B cell (primary cell): ENCODE measurements at regions not wholly inside any gene's neighbourhood (a gene's known extent, or its start where the extent isn't known, plus 50 kb on each side); places are given as distances from the start of the nearest gene placed in this dataset.

ENCODE experiments used
- ATAC-seq: fragments of 200-7000 bp; cut with Tn5 transposase; one replicate; pipeline ENCODE4 v1.10.0; 2021; ENCODE audit warnings: low read depth, mild to moderate bottlenecking, moderate number of reproducible peaks, moderate library complexity
- CTCF ChIA-PET: fragments of 350-600 bp; sonication (Branson Sonifier 250); formaldehyde crosslinking; loops from one replicate; lab custom pipeline; 2021; ENCODE audit warnings: antibody characterized with exemption, inconsistent platforms; lab: Charles Lee
- POLR2A ChIA-PET: fragments of 350-600 bp; sonication (Branson Sonifier 250); formaldehyde crosslinking; loops from one replicate; lab custom pipeline; 2021; ENCODE audit warnings: antibody characterized with exemption; lab: Charles Lee
- DNase-seq: peaks from one replicate; pipeline ENCODE4 v3.0.0; 2013
- H2AFZ ChIP-seq: 2 replicates; pipeline ENCODE4 v1.6.1; 2012; ENCODE audit warnings: mild to moderate bottlenecking, low read depth, low read length; ENCODE audit not compliant: insufficient read depth, poor library complexity, severe bottlenecking
- H3K27ac ChIP-seq, 2 donors: 1 replicate in 1 of 2; 2 replicates in 1 of 2; pipeline ENCODE4 v1.5.1; 2012 to 2013; ENCODE audit warnings: low read length in 2 of 2, mild to moderate bottlenecking in 2 of 2, moderate library complexity in 1 of 2
- H3K27me3 ChIP-seq, 4 experiments: fragments of 200-600 bp in 1 of 4; sonication (generic) in 1 of 4; replicated peaks in 1 of 4; 1 replicate in 2 of 4; 2 replicates in 2 of 4; pipeline versions ENCODE4 v1.6.1 to v1.7.0; 2013 to 2016; ENCODE audit warnings: low read length in 3 of 4, mild to moderate bottlenecking in 2 of 4, mixed read lengths in 1 of 4, moderate library complexity in 1 of 4; ENCODE audit not compliant: insufficient read depth in 4 of 4, control insufficient read depth in 3 of 4; ENCODE audit errors: control extremely low read depth in 1 of 4
- H3K36me3 ChIP-seq, 2 experiments: replicated peaks in 1 of 2; 1 replicate in 1 of 2; 2 replicates in 1 of 2; pipeline versions ENCODE4 v1.6.1 to v1.7.1; 2013; ENCODE audit warnings: low read length in 1 of 2; ENCODE audit not compliant: insufficient read depth in 2 of 2, control insufficient read depth in 1 of 2; ENCODE audit errors: control extremely low read depth in 1 of 2, extremely low read depth in 1 of 2
- H3K4me1 ChIP-seq, 2 donors: fragments of 200-600 bp in 1 of 2; sonication (generic) in 1 of 2; 1 replicate in 1 of 2; 2 replicates in 1 of 2; pipeline versions ENCODE4 v1.5.1 to v1.6.1; 2013 to 2017; ENCODE audit warnings: low read length in 2 of 2; ENCODE audit not compliant: control insufficient read depth in 2 of 2, insufficient read depth in 2 of 2
- H3K4me2 ChIP-seq: replicated peaks from 2 replicates; pipeline ENCODE3; 2012; ENCODE audit warnings: mild to moderate bottlenecking, low read depth, low read length; ENCODE audit not compliant: poor library complexity, severe bottlenecking
- H3K4me3 ChIP-seq, 5 experiments: fragments of 200-600 bp in 1 of 5; sonication (generic) in 1 of 5; 1 replicate in 3 of 5; 2 replicates in 2 of 5; pipeline versions ENCODE4 v1.5.1 to v1.7.0; 2011 to 2016; ENCODE audit warnings: low read length in 4 of 5, mild to moderate bottlenecking in 4 of 5, low read depth in 2 of 5, control low read depth in 1 of 5, moderate library complexity in 1 of 5; ENCODE audit not compliant: insufficient read depth in 1 of 5; ENCODE audit errors: control extremely low read depth in 1 of 5, extremely low read depth in 1 of 5
- H3K79me2 ChIP-seq: fragments of 200-600 bp; sonication (generic); one replicate; pipeline ENCODE4 v1.6.0; 2016; ENCODE audit warnings: low read length; ENCODE audit not compliant: control insufficient read depth, insufficient read depth
- H3K9ac ChIP-seq: fragments of 200-600 bp; sonication (generic); 2 replicates; pipeline ENCODE4 v1.6.1; 2017; ENCODE audit warnings: mild to moderate bottlenecking, low read length, moderate library complexity
- H3K9me3 ChIP-seq, 3 donors: one replicate each; pipeline versions ENCODE4 v1.6.1 to v1.7.1; 2013; ENCODE audit warnings: low read length in 2 of 3; ENCODE audit not compliant: control insufficient read depth in 2 of 3, insufficient read depth in 1 of 3; ENCODE audit errors: control extremely low read depth in 1 of 3
- H4K20me1 ChIP-seq: 2 replicates; pipeline ENCODE4 v1.6.0; 2012; ENCODE audit warnings: mild to moderate bottlenecking, low read length; ENCODE audit not compliant: insufficient read depth, control insufficient read depth, poor library complexity, severe bottlenecking
- H3K27ac Mint-ChIP-seq: one replicate; pipeline ENCODE4 v1.8.0; 2021; ENCODE audit warnings: mixed read lengths
- H3K27me3 Mint-ChIP-seq: one replicate; pipeline ENCODE4 v1.8.0; 2021; ENCODE audit warnings: mixed read lengths
- H3K4me1 Mint-ChIP-seq: one replicate; pipeline ENCODE4 v1.8.0; 2021; ENCODE audit warnings: mixed read lengths
- H3K4me3 Mint-ChIP-seq: one replicate; pipeline ENCODE4 v1.8.0; 2021; ENCODE audit warnings: mixed read lengths
- H3K9me3 Mint-ChIP-seq: one replicate; pipeline ENCODE4 v1.8.0; 2022; ENCODE audit warnings: mixed read lengths; ENCODE audit not compliant: insufficient read depth
- EZH2 ChIP-seq: IDR thresholded peaks from 2 replicates; pipeline ENCODE4 v1.6.1; 2012; ENCODE audit warnings: borderline replicate concordance, low read depth, mild to moderate bottlenecking, moderate library complexity, low read length; ENCODE audit not compliant: insufficient read depth, poor library complexity, severe bottlenecking
- WGBS: methylation state at CpG from one replicate; pipeline ENCODE4 v1.1.5; 2013; ENCODE audit warnings: missing lambda C conversion rate; ENCODE audit not compliant: insufficient coverage; 5-methylcytosine and 5-hydroxymethylcytosine counted together
- intact Hi-C: fragments of 100-400 bp; cut with micrococcal nuclease; formaldehyde crosslinking; loops from one replicate; pipeline ENCODE4 v1.10.0; 2022
- TF ChIP-seq, protein P1 (sequence below): fragments of 200-600 bp; IDR thresholded peaks from one replicate; pipeline ENCODE4 v1.8.0; 2022; ENCODE audit warnings: antibody characterized with exemption, mild to moderate bottlenecking

DNA sequence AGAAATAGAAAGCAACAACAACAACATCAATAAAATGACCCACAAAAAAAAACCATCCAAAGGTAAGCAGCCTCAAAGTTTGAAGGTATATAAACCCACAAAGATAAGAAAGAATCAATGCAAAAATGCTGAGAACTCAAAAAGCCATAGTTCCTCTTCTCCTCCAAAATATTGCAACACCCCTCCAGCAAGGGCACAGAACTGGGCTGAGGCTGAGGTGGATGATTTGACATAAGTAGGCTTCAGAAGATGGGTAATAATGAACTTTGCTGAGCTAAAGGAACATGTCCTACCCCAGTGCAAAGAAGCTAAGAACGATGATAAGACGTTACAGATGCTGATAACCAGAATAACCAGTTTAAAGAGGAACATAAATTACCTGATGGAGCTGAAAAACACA is 188.8 kb upstream of the BTBD3 start:
- Mint-ChIP-seq H3K9me3 (no peaks in the 10 kb centered on the region), H3K27me3 (no peaks in the 10 kb centered on the region), H3K4me1 (no peaks in the 10 kb centered on the region), H3K27ac (no peak overlapping the region), H3K4me3 (no peak overlapping the region)
- WGBS = no CpG with 5 or more reads among the region's 2 CpGs
- Histone ChIP-seq H3K4me2 (no peak overlapping the region), H3K79me2 (no peaks in the 10 kb centered on the region), H3K4me1 (no peaks in the 10 kb centered on the region), H2AFZ (no peak overlapping the region), H3K4me3 (no peak overlapping the region), H3K27ac (no peak overlapping the region), H3K9ac (no peak overlapping the region), H3K27me3 (no peaks in the 10 kb centered on the region), H3K36me3 (no peaks in the 10 kb centered on the region), H3K9me3 (peaks cover 0 to 1% (median 0%) of the 10 kb centered on the region in 3 donors), H4K20me1 (no peaks in the 10 kb centered on the region)
- POLR2A ChIA-PET = no interaction called here
- intact Hi-C loops = no loop called here
- CTCF ChIA-PET = no interaction called here
- no peak for ATAC-seq
- TF ChIP-seq, protein P1, sequence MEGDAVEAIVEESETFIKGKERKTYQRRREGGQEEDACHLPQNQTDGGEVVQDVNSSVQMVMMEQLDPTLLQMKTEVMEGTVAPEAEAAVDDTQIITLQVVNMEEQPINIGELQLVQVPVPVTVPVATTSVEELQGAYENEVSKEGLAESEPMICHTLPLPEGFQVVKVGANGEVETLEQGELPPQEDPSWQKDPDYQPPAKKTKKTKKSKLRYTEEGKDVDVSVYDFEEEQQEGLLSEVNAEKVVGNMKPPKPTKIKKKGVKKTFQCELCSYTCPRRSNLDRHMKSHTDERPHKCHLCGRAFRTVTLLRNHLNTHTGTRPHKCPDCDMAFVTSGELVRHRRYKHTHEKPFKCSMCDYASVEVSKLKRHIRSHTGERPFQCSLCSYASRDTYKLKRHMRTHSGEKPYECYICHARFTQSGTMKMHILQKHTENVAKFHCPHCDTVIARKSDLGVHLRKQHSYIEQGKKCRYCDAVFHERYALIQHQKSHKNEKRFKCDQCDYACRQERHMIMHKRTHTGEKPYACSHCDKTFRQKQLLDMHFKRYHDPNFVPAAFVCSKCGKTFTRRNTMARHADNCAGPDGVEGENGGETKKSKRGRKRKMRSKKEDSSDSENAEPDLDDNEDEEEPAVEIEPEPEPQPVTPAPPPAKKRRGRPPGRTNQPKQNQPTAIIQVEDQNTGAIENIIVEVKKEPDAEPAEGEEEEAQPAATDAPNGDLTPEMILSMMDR = no peak
- TF ChIP-seq EZH2 = no peak
- no peak for DNase-seq

DNA sequence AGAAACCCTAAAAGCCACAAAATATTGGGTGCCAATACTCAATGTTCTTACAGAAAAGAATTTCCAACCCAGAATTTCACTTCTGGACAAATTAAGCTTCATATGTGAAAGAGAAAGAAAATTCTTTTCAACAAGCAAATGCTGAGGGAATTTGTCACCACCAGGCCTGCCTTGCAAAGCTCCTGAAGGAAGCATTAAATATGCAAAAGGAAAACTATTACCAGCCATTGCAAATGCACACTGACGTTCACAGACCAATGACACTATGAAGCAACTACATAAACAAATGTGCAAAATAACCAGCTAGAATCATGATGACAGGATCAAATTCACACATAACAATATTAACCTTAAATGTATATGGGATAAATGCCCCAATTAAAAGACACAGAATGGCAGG is 187.9 kb upstream of the BTBD3 start:
- Histone ChIP-seq H3K4me3 (no peak overlapping the region), H4K20me1 (no peaks in the 10 kb centered on the region), H3K27ac (no peak overlapping the region), H3K79me2 (no peaks in the 10 kb centered on the region), H3K9me3 (peaks cover 0 to 1% (median 0%) of the 10 kb centered on the region in 3 donors), H3K9ac (no peak overlapping the region), H2AFZ (no peak overlapping the region), H3K27me3 (no peaks in the 10 kb centered on the region), H3K36me3 (no peaks in the 10 kb centered on the region), H3K4me1 (no peaks in the 10 kb centered on the region), H3K4me2 (no peak overlapping the region)
- H3K27ac Mint-ChIP-seq = no peak overlapping the region
- TF ChIP-seq EZH2 = no peak
- TF ChIP-seq, protein P1 = no peak
- WGBS = no CpG with 5 or more reads among the region's 1 CpG
- ChIA-PET POLR2A (no interaction called here), CTCF (no interaction called here)
- ATAC-seq (no peak), DNase-seq (no peak)
- H3K9me3 Mint-ChIP-seq = no peaks in the 10 kb centered on the region
- H3K27me3 Mint-ChIP-seq = no peaks in the 10 kb centered on the region
- intact Hi-C loops = no loop called here
- no peaks in the 10 kb centered on the region for H3K4me1 Mint-ChIP-seq
- H3K4me3 Mint-ChIP-seq = no peak overlapping the region
